ENCODE measurements at regions not wholly inside any gene's neighbourhood (a gene's known extent, or its start where the extent isn't known, plus 50 kb on each side); places are given as distances from the start of the nearest gene placed in this dataset.

- no peak for DNase-seq
Observed at GRCh38 chr4:104811727-104812126, 317.0 kb upstream of the CXXC4 start.

GRCh38 chr4:104815665-104816064 lies 321.0 kb upstream of the CXXC4 start:
- DNase-seq, result no peak

GRCh38 chr4:104818579-104818978 lies 323.9 kb upstream of the CXXC4 start:
- no peak for DNase-seq

GRCh38 chr4:104826171-104826570 lies 320.5 kb upstream of the TET2 start:
- DNase-seq, result no peak

- no peak for DNase-seq
Observed at GRCh38 chr4:104829761-104830160, 316.9 kb upstream of the TET2 start.

- DNase-seq, result no peak
Observed at GRCh38 chr4:104848597-104849225, 298.0 kb upstream of the TET2 start.

- no peak for DNase-seq
Observed at GRCh38 chr4:104859601-104860237, 287.0 kb upstream of the TET2 start.

GRCh38 chr4:104860238-104861123 lies 286.2 kb upstream of the TET2 start:
- peak; percentile 63 for DNase-seq

- no peak for DNase-seq
Observed at GRCh38 chr4:104866809-104867208, 279.9 kb upstream of the TET2 start.

- DNase-seq, result no peak
Observed at GRCh38 chr4:104868533-104868932, 278.1 kb upstream of the TET2 start.

- DNase-seq, result no peak
Observed at GRCh38 chr4:104868958-104869357, 277.7 kb upstream of the TET2 start.

- no peak for DNase-seq
Observed at GRCh38 chr4:104869831-104870230, 276.8 kb upstream of the TET2 start.

GRCh38 chr4:104870495-104871233 lies 276.0 kb upstream of the TET2 start:
- no peak for DNase-seq

GRCh38 chr4:104878936-104879335 lies 267.7 kb upstream of the TET2 start:
- DNase-seq, result no peak

GRCh38 chr4:104879367-104879766 lies 267.3 kb upstream of the TET2 start:
- DNase-seq, result no peak

- DNase-seq, result no peak
Observed at GRCh38 chr4:104879854-104880253, 266.8 kb upstream of the TET2 start.

- no peak for DNase-seq
Observed at GRCh38 chr4:104881136-104881886, 265.4 kb upstream of the TET2 start.

- DNase-seq, result no peak
Observed at GRCh38 chr4:104890598-104891275, 255.9 kb upstream of the TET2 start.

- no peak for DNase-seq
Observed at GRCh38 chr4:104896660-104897645, 249.7 kb upstream of the TET2 start.

GRCh38 chr4:104899863-104900262 lies 246.8 kb upstream of the TET2 start:
- no peak for DNase-seq
